ENCODE measurements at regions not wholly inside any gene's neighbourhood (a gene's known extent, or its start where the extent isn't known, plus 50 kb on each side); places are given as distances from the start of the nearest gene placed in this dataset.
A peak's percentile ranks its signal among the peaks of the same experiment; 100 is the strongest.
"Not testable (repeated sequence)": the region's sequence is repeated elsewhere in the genome, so short reads cannot be mapped to it uniquely, and the experiment has no call there.

DNA sequence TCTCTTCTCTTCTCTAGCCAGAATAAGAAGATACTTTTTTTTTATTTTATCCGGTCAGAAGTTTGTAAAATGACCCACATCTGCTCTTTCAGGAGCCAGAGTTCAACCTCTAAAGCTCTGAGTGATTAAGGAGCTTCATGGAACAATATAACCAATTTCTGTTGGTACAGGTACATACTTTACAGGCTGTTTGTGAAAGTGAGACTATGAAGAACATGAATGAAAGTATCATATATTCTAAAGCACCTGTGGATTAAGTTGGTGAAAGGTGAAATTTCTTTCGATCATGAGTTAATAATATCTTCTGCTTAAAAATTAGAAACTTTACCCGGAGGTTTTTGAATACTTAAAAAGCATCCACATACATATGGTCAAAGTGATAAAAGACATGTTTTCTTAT, 65.2 kb downstream of the DMRT2 start:
- no peak for DNase-seq

DNA sequence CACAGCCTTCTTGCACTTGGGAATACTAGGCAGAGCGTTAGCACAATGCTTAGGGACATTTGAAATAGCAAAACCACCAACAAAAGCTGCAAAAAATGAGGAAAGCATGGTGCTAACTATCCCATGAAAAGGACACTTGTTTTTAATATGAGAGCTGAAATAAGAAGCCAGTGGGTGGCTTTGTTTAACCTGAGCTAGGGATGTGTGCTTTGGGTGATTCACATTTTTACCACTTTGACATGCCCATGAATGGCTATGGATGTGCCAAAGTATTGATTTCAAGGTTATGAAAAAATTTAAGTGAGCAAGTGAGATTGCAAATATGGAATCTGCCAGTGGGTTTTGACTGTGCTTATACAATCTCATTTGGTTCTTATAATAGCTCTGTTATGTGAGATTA, 67.3 kb downstream of the DMRT2 start:
- DNase-seq: no peak

DNA sequence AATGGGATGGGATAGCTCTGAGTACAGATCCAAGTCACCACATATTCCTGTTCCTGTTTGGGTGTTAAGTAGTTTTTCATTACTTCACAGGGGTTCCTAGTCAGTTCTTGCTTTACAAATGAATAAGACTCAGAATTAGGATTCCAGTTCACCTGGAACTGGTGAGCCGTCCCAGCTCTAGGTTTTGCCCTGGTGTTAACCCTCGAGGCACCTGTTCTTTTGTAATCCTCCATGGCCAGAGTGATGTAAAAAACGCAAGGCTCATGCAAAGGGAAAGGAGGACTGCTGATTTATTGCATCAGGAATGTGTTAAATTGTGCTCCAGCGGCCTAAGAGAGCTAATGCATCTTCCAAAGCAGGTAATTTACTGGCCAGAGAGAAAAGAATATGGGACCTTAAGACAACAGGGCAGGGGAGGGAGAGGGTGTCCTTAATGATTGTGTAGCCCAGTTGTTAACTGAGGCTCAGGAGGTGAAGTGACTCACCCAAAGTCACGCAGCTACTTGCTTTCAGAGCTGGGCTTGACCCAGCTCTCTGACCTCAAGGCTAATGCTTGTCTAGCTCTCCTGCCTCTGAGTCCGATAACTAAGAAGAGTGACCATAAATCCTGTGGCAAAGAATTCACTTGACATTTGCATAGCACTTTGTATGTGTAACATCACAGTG, 70.5 kb downstream of the DMRT2 start:
- no peak for DNase-seq

DNA sequence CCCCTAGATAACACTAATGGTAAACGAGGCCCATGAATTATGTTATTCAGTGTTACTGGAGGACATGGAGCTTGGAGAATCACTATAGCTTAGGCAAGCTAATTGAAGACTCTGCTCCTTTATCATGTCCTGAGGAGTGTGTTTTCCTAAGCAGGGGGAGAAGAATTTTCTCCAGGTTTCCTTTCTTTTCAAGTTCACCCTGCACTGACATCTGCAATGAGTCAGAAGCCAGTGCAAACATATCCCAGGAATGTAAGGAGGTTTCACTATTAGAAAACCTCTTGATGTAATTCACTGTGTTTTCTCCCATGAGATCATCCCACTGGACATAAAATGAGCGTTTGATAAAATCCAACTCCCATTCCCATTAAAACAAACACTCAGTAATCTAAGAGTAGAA, 75.6 kb downstream of the DMRT2 start:
- DNase-seq: peak; percentile 48

DNA sequence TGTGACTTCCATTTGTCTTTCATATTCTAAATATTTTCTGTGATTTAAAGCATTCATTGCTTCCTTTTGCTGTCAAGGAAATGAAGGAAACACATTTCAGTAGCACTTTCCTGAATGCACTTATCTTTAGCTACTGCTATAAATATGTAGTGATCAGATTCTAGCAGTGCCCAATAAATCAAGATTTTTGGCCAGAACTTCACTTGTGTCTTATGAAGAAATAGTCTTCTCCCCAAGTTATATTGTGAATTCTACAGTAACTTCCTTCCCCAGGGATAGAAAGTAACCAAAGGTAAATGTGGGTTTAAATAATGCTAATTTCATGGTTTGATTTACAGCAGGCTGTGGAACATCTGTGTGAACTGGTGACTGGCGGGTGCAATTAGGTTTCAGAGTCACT, 77.9 kb downstream of the DMRT2 start:
- no peak for DNase-seq

DNA sequence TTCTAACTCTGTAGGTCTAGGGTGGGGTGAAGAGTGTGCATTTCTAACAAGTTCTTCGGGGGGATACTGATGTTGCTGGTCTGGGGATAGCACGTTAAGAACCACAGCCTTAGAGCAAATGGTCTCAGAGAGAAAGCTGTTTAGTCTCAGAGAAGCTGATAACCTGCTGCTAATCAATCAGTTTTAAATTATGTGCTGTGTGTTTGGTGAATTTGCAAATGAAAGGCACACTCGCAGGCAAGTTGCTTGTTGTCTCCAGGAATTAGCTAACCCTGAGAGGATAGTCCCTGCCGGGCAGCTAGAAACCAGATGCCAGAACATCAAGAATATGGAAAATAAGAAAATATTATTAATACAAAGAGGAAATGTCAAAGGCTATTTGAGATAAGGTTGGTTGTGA, 79.2 kb downstream of the DMRT2 start:
- no peak for DNase-seq

DNA sequence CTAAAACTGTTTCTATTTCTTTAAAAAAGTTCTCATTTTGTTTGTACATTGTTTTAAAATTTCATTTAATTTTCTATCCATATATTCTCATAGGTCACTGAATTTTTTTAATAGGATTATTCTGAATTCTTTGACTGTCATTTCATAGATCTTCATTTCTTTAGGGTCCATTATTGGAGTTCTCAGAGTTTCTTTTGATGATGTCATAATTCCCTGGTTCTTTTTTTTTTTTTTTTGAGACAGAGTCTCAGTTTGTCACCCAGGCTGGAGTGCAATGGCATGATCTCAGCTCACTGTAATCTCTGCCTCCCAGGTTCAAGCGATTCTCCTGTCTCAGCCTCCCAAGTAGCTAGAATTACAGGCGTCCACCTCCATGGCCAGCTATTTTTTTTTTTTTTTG, 89.9 kb downstream of the DMRT2 start:
- DNase-seq: no peak

DNA sequence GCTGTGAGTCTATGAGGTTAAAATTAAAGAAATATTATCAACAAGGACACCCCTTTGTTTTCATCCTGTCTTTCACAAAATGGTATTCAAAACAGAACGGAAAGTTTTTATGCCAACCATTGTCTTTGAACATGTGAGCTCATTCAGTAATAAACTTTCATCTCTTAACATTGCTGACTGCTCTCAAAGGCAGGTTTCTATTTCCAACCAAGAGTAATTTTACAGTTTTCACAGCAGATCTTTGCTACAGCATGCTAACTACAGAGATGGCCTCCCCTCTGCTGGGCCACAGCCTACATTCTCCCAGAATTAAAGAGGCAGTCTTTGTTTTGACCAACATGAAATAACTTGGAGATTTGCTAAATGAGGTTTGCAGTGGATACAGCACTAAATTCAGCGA, 101.5 kb downstream of the DMRT2 start:
- DNase-seq: no peak

DNA sequence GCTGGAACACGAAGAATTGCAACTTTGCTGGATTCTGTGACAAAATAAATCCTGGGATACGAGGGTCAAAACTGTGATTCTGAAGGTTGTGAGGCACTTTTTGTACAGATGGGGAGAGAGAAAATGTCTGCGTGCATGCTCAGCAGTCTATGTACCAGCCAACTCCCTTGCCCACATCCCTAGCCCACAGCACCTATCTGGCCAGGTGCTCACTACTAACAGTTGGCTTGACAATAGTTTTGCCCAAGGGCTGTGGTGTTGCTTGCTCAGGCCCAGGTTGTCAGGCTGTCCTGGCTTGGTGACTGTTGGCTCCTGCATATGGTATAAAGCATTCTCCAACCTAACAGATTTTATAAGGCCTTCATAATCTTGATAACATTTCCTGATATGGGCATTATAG, 102.0 kb downstream of the DMRT2 start:
- no peak for DNase-seq

DNA sequence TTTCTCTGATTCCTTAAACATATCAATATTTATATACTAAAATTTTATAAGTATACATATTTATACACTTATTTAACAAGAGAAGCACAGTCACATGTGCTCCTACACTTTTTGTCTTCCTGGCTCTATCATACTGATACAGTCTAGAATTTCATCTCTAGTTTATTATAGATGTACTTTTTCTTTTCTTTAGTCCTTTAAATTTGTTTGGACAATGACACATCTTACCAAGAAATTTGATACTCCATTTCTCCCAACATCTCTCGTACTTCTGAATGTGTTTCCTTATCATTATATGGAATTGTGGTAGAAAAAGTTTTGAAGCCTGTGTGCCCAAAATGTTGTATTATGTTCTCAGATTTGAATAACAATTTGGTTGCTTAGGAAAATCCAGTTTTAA, 104.6 kb downstream of the DMRT2 start:
- DNase-seq: no peak

DNA sequence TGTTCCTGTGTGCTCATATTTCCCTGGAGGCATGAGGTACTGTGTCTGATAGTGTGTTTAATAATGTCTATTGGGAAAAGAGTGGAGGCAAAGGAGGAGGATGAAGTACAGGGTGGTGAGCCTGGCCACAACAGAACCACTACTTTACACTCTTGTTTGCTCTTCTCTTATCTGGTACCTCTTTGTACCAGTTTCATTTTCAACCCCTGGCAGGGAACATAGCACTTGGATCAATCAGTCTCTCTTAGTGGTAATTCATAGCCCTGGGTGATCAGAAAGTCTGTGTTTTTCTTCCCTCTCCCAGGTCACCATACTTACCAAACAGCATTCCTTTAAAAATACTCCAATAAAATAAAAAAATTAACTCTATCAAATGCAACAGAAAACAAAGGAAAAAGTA, 105.4 kb downstream of the DMRT2 start:
- DNase-seq: no peak

DNA sequence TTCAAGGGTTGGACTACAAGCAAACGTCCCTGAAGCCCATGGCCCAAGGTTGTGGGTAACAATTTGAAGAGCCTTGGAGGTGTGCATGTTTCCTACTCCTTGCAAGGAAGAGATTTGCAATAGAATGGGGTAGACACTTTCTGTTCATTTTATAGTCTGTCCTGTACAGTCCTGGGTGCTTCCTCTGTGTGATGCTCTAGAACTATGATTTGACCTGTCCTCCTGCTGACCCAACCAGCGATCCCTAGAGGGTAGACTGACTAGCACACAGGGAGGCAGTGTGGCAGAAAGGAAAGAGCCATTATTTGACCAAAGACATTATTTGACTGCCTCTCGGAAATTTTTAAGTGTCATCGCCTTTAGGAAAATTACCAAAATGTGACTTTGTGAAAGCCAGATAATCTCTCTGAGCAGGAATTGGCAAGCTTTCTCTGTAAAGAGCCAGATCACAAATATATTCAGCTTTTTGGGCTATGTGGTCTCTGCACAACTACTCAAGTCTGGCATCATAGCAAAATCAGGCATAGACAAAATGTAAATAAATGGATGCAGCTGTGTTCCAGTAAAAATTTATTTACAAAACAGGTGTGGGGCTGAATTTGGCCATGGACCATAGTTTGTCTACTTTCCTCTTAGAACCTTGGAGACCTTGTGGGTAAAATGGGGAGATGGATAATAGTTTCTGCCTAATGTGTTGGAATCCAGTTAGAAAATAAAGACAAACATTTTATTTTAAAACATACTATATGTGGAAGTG, 106.8 kb downstream of the DMRT2 start:
- no peak for DNase-seq

DNA sequence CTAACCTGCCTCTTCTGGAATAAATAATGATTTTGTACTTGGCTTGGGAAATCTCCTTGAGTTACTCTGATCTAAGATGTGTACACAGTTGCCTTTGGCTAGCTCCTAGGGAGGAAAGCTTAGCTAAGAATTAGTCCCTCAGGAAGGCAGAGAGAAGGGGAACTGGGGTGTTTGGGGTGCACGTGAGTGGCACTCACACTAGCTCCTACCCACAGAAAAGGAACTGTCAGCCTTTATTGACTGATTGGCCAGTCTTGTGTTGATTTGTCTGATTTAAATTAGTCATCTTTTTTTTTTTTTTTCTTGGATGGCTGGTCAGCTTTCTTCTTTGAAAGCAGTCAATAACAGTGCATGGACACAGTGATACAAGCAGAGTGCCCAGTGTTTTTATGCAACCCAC, 107.7 kb downstream of the DMRT2 start:
- no peak for DNase-seq

DNA sequence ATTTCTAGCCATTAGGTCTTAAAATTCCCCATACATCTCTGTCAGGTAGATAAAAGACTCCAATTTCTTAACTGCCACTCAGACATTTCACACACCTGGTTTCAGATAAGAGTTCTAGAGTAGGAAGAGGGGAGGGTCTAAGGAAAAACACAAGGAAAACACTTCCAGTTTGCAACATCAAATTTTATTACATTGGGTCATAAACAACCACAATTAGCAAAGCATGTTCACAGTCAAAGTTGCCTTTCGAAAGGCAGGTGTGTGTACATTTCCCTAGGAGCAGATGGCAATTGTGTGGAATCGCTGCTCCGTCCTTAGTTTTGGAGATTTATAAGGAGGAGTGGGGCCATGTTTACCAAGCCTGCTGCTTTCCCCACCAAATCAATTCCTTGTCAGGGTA, 120.8 kb downstream of the DMRT2 start:
- no peak for DNase-seq

DNA sequence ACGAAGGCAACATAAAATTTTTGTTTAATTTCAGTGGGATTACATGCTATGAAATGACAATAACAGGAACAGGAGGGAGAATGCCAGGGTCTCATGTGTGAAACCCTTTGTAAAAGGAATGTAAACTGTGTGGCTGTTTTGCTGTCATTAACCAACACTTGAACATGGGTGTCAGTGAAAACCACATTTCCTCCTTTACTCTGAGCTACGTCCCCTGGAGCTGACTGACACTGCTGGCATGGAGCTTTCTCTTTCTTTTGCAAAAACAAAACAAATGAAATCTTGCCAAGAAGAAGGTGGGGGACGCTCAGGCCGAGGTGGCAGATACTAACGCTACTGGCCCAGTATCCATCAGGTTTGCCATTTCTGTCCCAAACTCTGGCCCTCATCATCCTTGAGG, 121.4 kb downstream of the DMRT2 start:
- no peak for DNase-seq

DNA sequence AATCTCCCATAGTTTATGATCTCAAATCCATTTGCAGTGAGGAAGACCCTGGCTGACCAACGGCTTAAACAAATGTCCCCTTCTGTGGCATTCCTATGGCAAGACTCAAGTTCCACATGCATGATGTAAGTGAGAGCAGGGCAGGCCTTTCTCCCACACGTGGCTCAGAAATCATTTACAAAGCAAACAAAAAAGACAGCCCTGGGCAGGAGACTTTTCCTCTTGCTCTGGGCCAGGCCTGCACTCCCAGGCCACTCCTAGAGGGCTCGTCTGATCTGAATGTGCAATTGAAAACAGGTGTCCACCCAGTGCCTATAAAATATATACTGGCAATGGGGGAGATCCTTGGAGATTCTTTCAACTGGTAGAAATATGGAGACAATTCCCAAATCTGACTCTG, 123.1 kb downstream of the DMRT2 start:
- peak; percentile 30 for DNase-seq

DNA sequence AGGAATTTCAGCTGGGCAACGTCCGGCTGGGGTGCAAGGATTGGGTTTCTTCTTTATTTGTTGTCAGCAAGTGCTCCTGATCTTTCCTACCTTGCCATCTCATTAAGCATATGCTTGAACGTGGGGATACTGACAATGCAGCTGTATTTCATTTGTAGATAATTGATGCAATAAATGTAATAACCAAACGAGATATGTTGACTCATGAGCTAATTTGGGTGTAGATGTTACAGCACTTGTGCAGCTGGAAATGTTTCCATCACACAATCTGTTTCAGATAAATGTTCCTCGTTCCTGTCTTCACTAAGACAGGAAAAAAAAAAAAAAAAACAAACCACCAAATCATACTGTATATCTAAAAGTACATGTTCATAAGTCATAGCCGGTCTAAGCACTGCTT, 123.8 kb downstream of the DMRT2 start:
- peak; percentile 62 for DNase-seq

DNA sequence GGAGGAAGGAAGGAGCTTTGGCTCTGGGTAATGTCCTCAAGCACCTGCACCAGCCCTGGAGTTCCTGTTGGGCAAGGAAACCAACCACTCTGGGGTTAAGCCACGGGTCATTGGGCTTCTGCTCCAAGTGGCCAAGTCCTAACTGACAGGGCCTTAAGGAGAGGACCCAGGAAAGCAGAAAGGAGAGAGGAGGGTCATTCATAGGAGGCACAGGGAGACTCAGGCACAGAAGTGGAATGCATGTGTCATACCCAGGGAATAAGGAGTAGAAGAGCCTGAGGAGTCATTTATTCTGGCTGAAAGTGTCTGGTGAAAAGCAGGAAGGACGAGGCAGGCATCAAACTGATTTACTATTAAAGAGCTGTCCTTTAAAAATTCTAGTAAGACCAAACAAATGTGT, 129.2 kb downstream of the DMRT2 start:
- no peak for DNase-seq

DNA sequence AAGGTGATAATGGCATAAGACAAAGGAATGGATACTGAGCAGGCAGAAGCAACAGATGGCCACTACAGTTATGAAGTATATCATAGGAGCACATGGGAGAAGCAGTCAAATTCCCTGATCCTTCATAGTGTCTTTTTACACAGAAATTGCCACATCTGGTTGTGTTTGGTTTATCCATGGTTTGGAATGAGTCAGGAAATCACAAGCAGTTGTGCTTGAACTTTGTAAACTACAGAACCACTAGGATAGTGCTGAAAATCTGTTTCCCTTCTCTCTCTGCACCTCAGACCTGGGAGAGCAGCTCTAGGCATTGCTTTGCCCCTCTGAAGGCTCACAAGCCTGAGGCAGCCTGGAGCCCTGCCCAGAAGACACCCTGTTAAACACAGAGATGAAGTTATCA, 134.0 kb downstream of the DMRT2 start:
- peak; percentile 27 for DNase-seq

DNA sequence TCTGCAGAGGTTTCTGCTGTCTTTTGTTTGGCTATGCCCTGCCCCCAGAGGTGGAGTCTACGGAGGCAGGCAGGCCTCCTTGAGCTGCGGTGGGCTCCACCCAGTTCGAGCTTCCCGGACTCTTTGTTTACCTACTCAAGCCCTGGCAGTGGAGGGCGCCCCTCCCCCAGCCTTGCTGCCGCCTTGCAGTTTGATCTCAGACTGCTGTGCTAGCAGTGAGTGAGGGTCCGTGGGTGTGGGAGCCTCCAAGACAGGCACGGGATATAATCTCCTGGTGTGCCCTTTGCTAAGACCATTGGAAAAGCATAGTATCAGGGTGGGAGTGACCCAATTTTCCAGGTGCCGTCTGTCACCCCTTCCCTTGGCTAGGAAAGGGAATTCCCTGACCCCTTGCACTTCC, 137.0 kb downstream of the DMRT2 start:
- DNase-seq: not testable (repeated sequence)

DNA sequence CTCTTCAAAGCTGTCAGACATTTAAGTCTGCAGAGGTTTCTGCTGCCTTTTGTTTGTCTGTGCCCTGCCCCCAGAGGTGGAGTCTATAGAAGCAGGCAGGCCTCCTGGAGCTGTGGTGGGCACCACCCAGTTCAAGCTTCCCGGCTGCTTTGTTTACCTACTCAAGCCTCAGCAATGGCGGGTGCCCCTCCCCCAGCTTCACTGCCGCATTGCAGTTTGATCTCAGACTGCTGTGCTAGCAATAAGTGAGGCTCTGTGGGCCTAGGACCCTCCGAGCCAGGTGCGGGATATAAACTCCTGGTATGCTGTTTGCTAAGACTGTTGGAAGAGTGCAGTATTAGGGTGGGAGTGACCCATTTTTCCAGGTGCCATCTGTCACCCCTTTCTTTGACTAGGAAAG, 145.5 kb downstream of the DMRT2 start:
- DNase-seq: not testable (repeated sequence)

DNA sequence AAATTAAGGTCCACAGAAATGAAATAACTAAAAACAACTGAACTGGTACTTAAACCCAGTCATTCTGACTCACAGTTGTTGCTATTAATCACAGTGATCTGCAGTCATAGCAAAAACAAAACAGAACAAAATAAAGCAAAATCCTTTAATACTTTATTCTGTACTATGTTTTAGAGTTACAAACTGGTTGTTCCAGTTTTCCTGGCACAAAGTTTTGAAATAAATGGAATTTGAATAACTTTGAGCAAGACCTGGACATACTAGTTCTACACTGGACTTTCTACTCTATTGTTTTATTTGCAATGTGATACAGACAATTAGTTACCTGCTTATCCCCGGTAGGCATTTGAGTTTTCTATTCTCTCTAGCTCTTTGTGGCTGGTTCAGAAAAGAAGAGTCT, 147.9 kb downstream of the DMRT2 start:
- peak; percentile 16 for DNase-seq

DNA sequence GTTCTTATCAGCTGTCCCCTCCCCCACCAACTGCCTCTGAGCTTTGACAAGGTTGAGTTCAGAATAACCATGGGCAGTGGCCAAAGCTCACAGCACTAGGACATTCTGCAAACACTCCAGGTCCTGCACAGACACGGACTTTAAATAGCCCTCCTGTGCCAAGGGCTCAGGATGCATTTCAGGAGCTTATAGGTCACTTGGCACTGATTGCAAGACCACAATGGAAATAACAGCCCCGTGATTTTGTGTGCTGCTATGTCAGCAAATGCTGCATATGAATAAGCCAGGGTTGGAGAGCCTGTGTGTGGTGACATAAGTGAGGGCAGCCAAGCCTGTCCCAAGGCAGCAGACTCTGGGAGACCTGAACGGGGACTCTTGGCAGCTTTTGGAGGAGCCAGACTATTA, 150.7 kb downstream of the DMRT2 start:
- no peak for DNase-seq

DNA sequence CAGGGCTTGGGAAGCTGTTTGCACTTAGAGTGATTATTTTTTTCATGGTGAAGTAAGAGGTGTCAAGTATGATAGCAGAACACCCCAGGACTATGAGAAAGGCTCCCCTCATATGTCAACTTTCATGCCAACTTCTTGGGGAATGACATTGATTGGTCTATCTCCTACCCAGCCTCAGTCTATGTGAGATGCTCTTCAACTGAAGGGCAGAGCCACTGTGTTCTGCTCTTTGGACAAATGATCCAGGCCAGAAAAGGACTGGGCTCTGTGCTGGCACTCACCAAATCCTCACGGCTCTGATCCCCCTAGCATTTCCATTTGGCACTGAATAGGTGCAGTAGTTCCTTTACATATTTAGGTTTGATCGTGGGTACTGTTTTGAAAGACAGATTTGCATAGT, 151.1 kb downstream of the DMRT2 start:
- DNase-seq: no peak

DNA sequence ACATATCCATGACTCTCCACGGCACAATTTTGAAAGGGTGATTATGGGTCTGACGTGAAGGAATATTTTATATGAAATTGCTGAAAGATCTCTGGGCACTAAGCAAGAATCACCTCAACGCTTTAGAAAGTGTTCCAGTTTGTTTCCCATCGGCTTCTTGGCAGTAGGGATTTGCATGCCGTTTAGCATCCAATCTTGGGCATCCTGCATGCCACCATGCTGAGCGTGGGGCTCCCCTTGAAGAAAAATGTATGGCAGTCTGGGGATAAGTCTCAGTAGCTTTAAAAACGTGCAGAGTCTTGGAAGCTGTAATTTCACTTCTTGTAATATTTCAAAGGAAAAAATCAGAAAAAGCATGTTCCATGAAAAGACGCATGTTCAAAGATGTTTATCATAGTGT, 151.7 kb downstream of the DMRT2 start:
- DNase-seq: no peak
